KMS-11 (cell line): ENCODE measurements at regions not wholly inside any gene's neighbourhood (a gene's known extent, or its start where the extent isn't known, plus 50 kb on each side); places are given as distances from the start of the nearest gene placed in this dataset.

Source experiments
- H2AFZ ChIP-seq: fragments of 200-600 bp; sonication (generic); 2 replicates; pipeline ENCODE4 v1.6.1; 2016; ENCODE audit warnings: antibody characterized with exemption, mixed run types, low read depth
- H3K27ac ChIP-seq: fragments of 200-600 bp; sonication (generic); 2 replicates; pipeline ENCODE4 v1.6.1; 2016; ENCODE audit warnings: mild to moderate bottlenecking, mixed run types
- H3K27me3 ChIP-seq: fragments of 200-600 bp; sonication (generic); 2 replicates; pipeline ENCODE4 v1.6.1; 2017; ENCODE audit warnings: mild to moderate bottlenecking, low read depth, mixed run types, moderate library complexity; ENCODE audit not compliant: insufficient read depth
- H3K36me3 ChIP-seq: fragments of 200-600 bp; sonication (generic); 2 replicates; pipeline ENCODE4 v1.6.1; 2017; ENCODE audit warnings: mild to moderate bottlenecking, mixed run types; ENCODE audit not compliant: insufficient read depth
- H3K4me1 ChIP-seq: fragments of 200-600 bp; sonication (generic); 2 replicates; pipeline ENCODE4 v1.6.1; 2016; ENCODE audit warnings: mild to moderate bottlenecking, low read depth, mixed run types; ENCODE audit not compliant: poor library complexity, severe bottlenecking
- H3K4me2 ChIP-seq: fragments of 200-600 bp; sonication (generic); 2 replicates; pipeline ENCODE4 v1.7.0; 2016; ENCODE audit warnings: mild to moderate bottlenecking, mixed run types
- H3K4me3 ChIP-seq: fragments of 200-600 bp; sonication (generic); IDR thresholded peaks from 2 replicates; pipeline ENCODE4 v1.6.1; 2017; ENCODE audit warnings: low read depth, low read length, mixed read lengths; ENCODE audit not compliant: insufficient read depth
- H3K79me2 ChIP-seq: fragments of 200-600 bp; sonication (generic); 2 replicates; pipeline ENCODE4 v1.6.1; 2016; ENCODE audit warnings: low read depth, mixed run types; ENCODE audit not compliant: insufficient read depth
- H3K9ac ChIP-seq: fragments of 200-600 bp; sonication (generic); 2 replicates; pipeline ENCODE4 v1.6.1; 2016; ENCODE audit warnings: mild to moderate bottlenecking, mixed run types
- H4K20me1 ChIP-seq: fragments of 200-600 bp; sonication (generic); 2 replicates; pipeline ENCODE4 v1.6.1; 2016; ENCODE audit warnings: mild to moderate bottlenecking, mixed run types; ENCODE audit not compliant: insufficient read depth
- TF ChIP-seq, protein P1 (sequence below): fragments of 200-600 bp; sonication (generic); conservative IDR thresholded peaks from 2 replicates; pipeline ENCODE4 v1.6.1; 2017; ENCODE audit warnings: low read depth, mild to moderate bottlenecking, antibody characterized with exemption, low read length, moderate library complexity, mixed read lengths

DNA sequence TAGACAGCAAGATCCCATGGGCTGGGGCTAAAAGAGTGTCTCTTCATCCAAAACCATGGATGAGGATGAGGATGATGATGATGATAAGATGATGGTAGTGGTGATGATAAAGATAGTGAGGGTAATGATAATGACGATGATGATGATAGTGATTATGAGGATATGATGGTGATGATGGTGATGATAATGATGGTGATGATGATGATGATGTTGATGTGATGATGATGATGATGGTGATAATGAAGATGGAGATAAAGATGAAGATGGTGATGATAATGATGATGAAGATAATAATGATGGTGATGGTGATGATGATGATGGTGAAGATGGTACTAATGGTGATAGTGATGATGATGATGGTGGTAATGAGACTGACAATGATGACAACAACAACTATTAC, 299.5 kb downstream of the NPIPA8 start:
- Histone ChIP-seq H4K20me1 (no peaks in the 10 kb centered on the region), H3K36me3 (no peaks in the 10 kb centered on the region), H3K4me3 (no peak overlapping the region), H2AFZ (no peak overlapping the region), H3K4me1 (no peaks in the 10 kb centered on the region), H3K27ac (no peak overlapping the region), H3K9ac (no peak overlapping the region), H3K4me2 (no peak overlapping the region), H3K27me3 (no peaks in the 10 kb centered on the region), H3K79me2 (no peaks in the 10 kb centered on the region)
- TF ChIP-seq, protein P1, sequence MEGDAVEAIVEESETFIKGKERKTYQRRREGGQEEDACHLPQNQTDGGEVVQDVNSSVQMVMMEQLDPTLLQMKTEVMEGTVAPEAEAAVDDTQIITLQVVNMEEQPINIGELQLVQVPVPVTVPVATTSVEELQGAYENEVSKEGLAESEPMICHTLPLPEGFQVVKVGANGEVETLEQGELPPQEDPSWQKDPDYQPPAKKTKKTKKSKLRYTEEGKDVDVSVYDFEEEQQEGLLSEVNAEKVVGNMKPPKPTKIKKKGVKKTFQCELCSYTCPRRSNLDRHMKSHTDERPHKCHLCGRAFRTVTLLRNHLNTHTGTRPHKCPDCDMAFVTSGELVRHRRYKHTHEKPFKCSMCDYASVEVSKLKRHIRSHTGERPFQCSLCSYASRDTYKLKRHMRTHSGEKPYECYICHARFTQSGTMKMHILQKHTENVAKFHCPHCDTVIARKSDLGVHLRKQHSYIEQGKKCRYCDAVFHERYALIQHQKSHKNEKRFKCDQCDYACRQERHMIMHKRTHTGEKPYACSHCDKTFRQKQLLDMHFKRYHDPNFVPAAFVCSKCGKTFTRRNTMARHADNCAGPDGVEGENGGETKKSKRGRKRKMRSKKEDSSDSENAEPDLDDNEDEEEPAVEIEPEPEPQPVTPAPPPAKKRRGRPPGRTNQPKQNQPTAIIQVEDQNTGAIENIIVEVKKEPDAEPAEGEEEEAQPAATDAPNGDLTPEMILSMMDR = no peak

DNA sequence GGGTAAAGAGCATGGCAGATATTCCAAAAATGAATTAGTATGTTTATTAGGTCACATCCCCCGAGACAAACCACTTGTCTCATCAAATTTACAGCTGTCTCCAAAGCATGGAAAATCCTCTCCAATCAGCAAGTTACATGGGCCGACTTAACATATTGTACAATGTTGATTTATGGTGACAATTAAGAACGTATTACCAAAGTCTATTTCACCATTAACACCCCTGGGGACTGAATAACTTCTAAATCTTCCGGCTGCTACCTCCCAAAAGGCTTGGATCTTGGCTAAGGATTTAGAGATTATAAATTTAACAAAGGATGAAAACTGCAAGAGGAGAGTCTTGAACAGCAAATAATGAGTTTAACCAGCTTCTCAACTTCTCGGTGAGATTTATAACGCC, 311.9 kb downstream of the NPIPA8 start:
- no peak overlapping the region for H3K4me3 ChIP-seq
- H3K27me3 ChIP-seq = no peaks in the 10 kb centered on the region
- H3K27ac ChIP-seq = no peak overlapping the region
- no peaks in the 10 kb centered on the region for H3K79me2 ChIP-seq
- no peak overlapping the region for H3K9ac ChIP-seq
- no peak overlapping the region for H2AFZ ChIP-seq
- no peak overlapping the region for H3K4me2 ChIP-seq
- TF ChIP-seq, protein P1 = no peak
- H3K36me3 ChIP-seq = no peaks in the 10 kb centered on the region
- H3K4me1 ChIP-seq = no peaks in the 10 kb centered on the region
- no peaks in the 10 kb centered on the region for H4K20me1 ChIP-seq

DNA sequence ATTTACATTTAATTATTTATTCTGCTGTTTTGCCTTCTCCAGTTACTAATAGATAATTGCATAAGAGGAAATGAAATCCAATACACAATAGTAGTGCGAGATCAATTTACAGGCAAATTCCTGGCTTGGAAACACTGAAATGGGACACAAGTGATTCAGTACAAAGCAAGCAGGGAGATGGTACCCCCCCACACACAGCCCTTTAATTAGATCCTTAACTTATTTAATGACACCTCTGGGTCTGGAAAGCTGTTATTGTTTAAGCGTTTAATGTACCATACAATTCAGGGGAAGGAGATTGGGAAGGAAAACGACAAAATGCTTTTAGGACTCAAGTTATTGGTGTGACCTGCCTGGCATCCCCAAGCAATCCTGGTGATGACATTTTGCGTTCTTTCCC, 318.2 kb downstream of the NPIPA8 start:
- Histone ChIP-seq H2AFZ (no peak overlapping the region), H3K27ac (no peak overlapping the region), H3K4me3 (no peak overlapping the region), H3K36me3 (no peaks in the 10 kb centered on the region), H3K4me1 (no peaks in the 10 kb centered on the region), H3K4me2 (no peak overlapping the region), H4K20me1 (no peaks in the 10 kb centered on the region), H3K9ac (no peak overlapping the region), H3K27me3 (no peaks in the 10 kb centered on the region), H3K79me2 (no peaks in the 10 kb centered on the region)
- TF ChIP-seq, protein P1 = no peak

DNA sequence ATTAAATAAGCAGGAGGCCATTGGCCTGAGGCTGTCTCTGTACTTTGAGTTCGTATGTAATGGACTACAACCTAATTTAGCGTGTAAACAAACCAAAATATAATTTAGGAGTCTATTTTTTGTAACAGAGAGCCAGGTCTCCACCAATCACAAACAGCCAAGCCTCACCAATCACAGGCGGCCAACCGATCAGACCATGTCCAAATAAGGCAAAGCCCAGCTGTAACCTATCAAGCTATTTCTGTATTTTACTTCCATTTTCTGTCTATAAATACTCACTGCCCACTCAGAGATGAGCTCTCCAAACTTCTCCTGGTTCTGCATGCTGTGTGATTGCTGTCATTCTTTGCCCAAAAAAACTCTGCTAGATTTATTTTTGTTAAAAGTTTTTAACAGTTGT, 322.7 kb downstream of the NPIPA8 start:
- H3K4me2 ChIP-seq = no peak overlapping the region
- no peak overlapping the region for H3K9ac ChIP-seq
- H3K27me3 ChIP-seq = no peaks in the 10 kb centered on the region
- H3K4me1 ChIP-seq = no peaks in the 10 kb centered on the region
- no peak overlapping the region for H3K4me3 ChIP-seq
- H2AFZ ChIP-seq = no peak overlapping the region
- H3K27ac ChIP-seq = no peak overlapping the region
- H3K36me3 ChIP-seq = no peaks in the 10 kb centered on the region
- no peaks in the 10 kb centered on the region for H4K20me1 ChIP-seq
- H3K79me2 ChIP-seq = no peaks in the 10 kb centered on the region
- TF ChIP-seq, protein P1 = no peak

DNA sequence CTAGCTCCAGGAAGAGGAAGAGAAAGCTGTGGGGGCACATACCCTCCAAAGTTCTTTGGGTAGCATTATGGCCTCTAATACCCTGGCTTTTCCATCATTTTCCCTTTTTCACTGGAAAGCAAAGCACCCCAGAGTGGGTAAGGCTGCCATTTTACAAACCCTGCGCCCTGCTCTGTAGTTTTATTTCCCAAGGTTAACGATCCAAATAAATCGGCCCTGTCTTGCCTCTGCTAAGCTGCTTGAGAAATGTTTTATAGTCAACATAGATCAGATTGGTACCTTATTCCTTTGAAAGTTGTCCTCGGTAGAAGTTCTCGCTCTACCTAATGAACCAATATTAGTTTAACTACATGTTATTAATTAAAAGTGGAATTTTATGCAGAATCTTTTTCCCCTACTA, 328.2 kb downstream of the NPIPA8 start:
- no peaks in the 10 kb centered on the region for H3K27me3 ChIP-seq
- TF ChIP-seq, protein P1 = no peak

More for the DNA sequence above, 328.2 kb downstream of the NPIPA8 start:
- no peak overlapping the region for H2AFZ ChIP-seq
- no peaks in the 10 kb centered on the region for H3K4me1 ChIP-seq
- H3K79me2 ChIP-seq = no peaks in the 10 kb centered on the region
- no peaks in the 10 kb centered on the region for H3K36me3 ChIP-seq
- no peaks in the 10 kb centered on the region for H4K20me1 ChIP-seq
- H3K4me3 ChIP-seq = no peak overlapping the region
- no peak overlapping the region for H3K9ac ChIP-seq
- H3K4me2 ChIP-seq = no peak overlapping the region
- no peak overlapping the region for H3K27ac ChIP-seq
